ENCODE measurements at regions not wholly inside any gene's neighbourhood (a gene's known extent, or its start where the extent isn't known, plus 50 kb on each side); places are given as distances from the start of the nearest gene placed in this dataset.
"Not testable (repeated sequence)": the region's sequence is repeated elsewhere in the genome, so short reads cannot be mapped to it uniquely, and the experiment has no call there.

GRCh38 chr3:15932348-15933300 lies 134.8 kb upstream of the ANKRD28 start:
- H3K4me3 ChIP-seq (ENCODE audit: low read depth, low read length) = no peak overlapping the region
- no peaks in the 10 kb centered on the region for H3K36me3 ChIP-seq (ENCODE audit: control insufficient read depth, insufficient read depth, low read length)
- peaks cover 4% of the 10 kb centered on the region; the same call in 1 of the 2 replicates for H3K4me1 ChIP-seq (ENCODE audit: control insufficient read depth, insufficient read depth, low read length)
- H3K27ac ChIP-seq (ENCODE audit: low read depth, low read length) = no peak overlapping the region
- no peak overlapping the region for H3K9ac ChIP-seq (ENCODE audit: low read depth, low read length)
- no peaks in the 10 kb centered on the region for H3K9me3 ChIP-seq (ENCODE audit: control insufficient read depth, insufficient read depth, low read length)
- H3K27me3 ChIP-seq (ENCODE audit: control insufficient read depth, insufficient read depth, low read length) = no peaks in the 10 kb centered on the region

DNA sequence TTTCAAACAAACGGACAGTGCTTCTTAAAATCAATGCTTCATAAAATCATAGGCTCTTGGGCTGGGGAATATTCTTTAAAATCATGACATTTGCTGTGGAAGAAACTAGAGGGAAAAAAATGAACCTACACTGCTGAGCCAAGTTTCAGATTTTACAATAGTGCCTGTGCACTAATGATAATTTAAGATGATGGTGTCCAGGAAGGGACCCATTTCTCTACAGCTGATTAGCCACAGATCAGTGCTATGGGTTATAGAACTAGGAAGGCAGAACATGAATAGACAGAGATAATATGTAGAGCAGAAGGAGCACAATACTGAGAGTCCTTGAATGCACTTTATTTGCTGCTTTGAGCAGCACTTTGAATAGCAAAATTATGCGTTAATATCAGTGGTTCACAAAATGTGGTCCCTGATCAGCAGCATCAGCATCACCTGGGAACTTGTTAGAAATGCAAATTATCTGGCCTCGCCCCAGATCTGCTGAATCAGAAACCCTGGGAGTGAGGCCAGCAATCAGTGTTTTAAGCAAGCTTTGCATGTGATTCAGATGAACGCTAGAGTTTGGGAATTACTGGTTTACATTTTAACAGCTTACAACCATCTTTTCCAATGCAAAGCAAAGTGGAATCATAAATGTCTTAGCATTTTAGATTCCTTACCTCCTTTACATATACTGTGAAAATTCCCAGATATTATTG lies 135.8 kb upstream of the ANKRD28 start:
- H3K9ac ChIP-seq (ENCODE audit: low read depth, low read length) = no peak overlapping the region
- H3K27ac ChIP-seq (ENCODE audit: low read depth, low read length) = no peak overlapping the region
- H3K4me3 ChIP-seq (ENCODE audit: low read depth, low read length) = no peak overlapping the region
- no peaks in the 10 kb centered on the region for H3K9me3 ChIP-seq (ENCODE audit: control insufficient read depth, insufficient read depth, low read length)
- H3K36me3 ChIP-seq (ENCODE audit: control insufficient read depth, insufficient read depth, low read length) = no peaks in the 10 kb centered on the region
- H3K4me1 ChIP-seq (ENCODE audit: control insufficient read depth, insufficient read depth, low read length) = peaks cover 4% of the 10 kb centered on the region; the same call in 1 of the 2 replicates
- H3K27me3 ChIP-seq (ENCODE audit: control insufficient read depth, insufficient read depth, low read length) = no peaks in the 10 kb centered on the region

DNA sequence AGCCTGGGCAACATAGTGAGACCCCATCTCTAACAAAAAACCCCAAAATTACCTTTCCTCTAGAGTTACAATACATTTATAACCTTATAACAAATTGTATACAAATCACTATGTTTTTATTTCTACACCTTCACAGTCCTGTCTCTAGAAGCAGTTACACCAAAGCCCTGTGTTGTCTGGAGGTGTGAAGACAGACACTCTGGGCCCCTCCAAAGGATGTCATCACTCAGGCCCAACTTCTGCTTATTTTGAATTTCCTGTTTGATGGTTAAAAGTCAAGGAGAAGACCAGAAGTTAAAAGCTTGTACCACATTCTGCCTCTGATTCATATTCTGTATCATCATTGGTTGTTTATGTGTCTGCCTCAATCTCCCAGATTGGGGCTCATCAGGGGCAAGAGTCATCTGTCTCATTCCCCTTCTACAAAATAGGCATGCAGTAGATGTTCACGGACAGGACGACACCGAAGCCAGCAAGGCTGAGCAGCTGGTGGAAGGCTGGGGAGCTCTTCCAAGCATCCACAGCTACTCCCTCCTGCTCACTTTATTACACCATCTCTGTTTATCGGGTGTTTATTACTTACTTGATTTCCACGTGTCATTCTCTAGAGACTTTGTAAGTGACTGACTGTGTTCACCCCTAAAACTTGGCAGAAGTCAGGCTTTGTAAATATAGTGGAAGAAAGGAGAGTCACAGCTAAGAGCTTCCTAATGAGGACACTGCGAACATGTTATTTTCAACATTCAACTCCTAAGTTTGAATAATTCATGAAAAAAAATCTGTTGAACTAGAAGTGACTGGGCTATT lies 136.8 kb upstream of the ANKRD28 start:
- H3K9ac ChIP-seq (ENCODE audit: low read depth, low read length) = no peak overlapping the region
- H3K4me1 ChIP-seq (ENCODE audit: control insufficient read depth, insufficient read depth, low read length) = peaks cover 4% of the 10 kb centered on the region; the same call in 1 of the 2 replicates
- no peak overlapping the region for H3K27ac ChIP-seq (ENCODE audit: low read depth, low read length)
- no peak overlapping the region for H3K4me3 ChIP-seq (ENCODE audit: low read depth, low read length)
- H3K9me3 ChIP-seq (ENCODE audit: control insufficient read depth, insufficient read depth, low read length) = no peaks in the 10 kb centered on the region
- no peaks in the 10 kb centered on the region for H3K27me3 ChIP-seq (ENCODE audit: control insufficient read depth, insufficient read depth, low read length)
- no peaks in the 10 kb centered on the region for H3K36me3 ChIP-seq (ENCODE audit: control insufficient read depth, insufficient read depth, low read length)

DNA sequence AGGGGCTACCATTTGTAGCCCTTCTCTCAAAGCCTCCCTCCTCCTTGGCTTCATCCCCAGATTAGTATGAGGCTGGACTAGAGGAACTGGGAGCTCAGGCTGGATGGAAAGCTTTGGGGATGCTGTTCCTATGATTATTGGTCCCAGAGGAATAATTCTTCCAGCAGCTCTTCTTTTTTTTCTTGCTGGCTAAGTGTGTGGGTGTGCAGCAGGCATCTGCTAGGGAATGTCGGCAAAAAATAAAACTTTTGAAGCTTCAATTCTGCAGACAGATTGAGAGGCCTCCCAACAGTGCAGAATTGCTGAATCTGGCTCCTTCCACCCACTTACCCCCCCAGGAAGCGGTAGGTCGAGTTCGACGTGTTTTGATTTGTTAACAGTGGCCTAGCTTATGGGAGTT lies 138.5 kb upstream of the ANKRD28 start:
- Histone ChIP-seq H3K9me3 (ENCODE audit: control insufficient read depth, insufficient read depth, low read length) (no peaks in the 10 kb centered on the region), H3K4me3 (ENCODE audit: low read depth, low read length) (no peak overlapping the region), H3K9ac (ENCODE audit: low read depth, low read length) (no peak overlapping the region), H3K36me3 (ENCODE audit: control insufficient read depth, insufficient read depth, low read length) (no peaks in the 10 kb centered on the region), H3K4me1 (ENCODE audit: control insufficient read depth, insufficient read depth, low read length) (no peaks in the 10 kb centered on the region), H3K27ac (ENCODE audit: low read depth, low read length) (no peak overlapping the region), H3K27me3 (ENCODE audit: control insufficient read depth, insufficient read depth, low read length) (no peaks in the 10 kb centered on the region)

DNA sequence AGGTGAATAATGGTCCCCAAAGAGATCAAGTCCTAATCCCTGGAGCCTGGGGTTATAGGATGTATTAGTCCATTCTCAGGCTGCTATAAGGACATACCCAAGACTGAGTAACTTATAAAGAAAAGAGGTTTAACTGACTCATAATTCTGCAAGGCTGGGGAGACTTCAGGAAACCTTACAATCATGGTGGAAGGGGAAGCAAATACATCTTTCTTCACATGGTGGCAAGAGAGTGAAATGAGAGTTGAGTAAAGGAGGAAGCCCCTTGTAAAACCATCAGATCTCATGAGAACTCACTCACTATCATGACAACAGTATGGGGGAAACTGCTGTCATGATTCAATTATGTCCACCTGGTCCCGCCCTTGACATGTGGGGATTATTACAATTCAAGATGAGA lies 142.9 kb upstream of the ANKRD28 start:
- H3K27ac ChIP-seq (ENCODE audit: low read depth, low read length) = no peak overlapping the region
- H3K4me3 ChIP-seq (ENCODE audit: low read depth, low read length) = no peak overlapping the region
- no peaks in the 10 kb centered on the region for H3K27me3 ChIP-seq (ENCODE audit: control insufficient read depth, insufficient read depth, low read length)
- H3K36me3 ChIP-seq (ENCODE audit: control insufficient read depth, insufficient read depth, low read length) = no peaks in the 10 kb centered on the region
- H3K9me3 ChIP-seq (ENCODE audit: control insufficient read depth, insufficient read depth, low read length) = no peaks in the 10 kb centered on the region
- no peaks in the 10 kb centered on the region for H3K4me1 ChIP-seq (ENCODE audit: control insufficient read depth, insufficient read depth, low read length)
- no peak overlapping the region for H3K9ac ChIP-seq (ENCODE audit: low read depth, low read length)

GRCh38 chr3:15941457-15941856 lies 143.7 kb upstream of the ANKRD28 start:
- not testable (repeated sequence) for H3K27ac ChIP-seq (ENCODE audit: low read depth, low read length); H3K4me3 ChIP-seq (ENCODE audit: low read depth, low read length); H3K27me3 ChIP-seq (ENCODE audit: control insufficient read depth, insufficient read depth, low read length); H3K36me3 ChIP-seq (ENCODE audit: control insufficient read depth, insufficient read depth, low read length); H3K9me3 ChIP-seq (ENCODE audit: control insufficient read depth, insufficient read depth, low read length); H3K9ac ChIP-seq (ENCODE audit: low read depth, low read length); H3K4me1 ChIP-seq (ENCODE audit: control insufficient read depth, insufficient read depth, low read length)

GRCh38 chr3:15941958-15942357 lies 144.2 kb upstream of the ANKRD28 start:
- H3K27ac ChIP-seq (ENCODE audit: low read depth, low read length) = no peak overlapping the region
- no peaks in the 10 kb centered on the region for H3K4me1 ChIP-seq (ENCODE audit: control insufficient read depth, insufficient read depth, low read length)
- no peaks in the 10 kb centered on the region for H3K36me3 ChIP-seq (ENCODE audit: control insufficient read depth, insufficient read depth, low read length)
- H3K9ac ChIP-seq (ENCODE audit: low read depth, low read length) = no peak overlapping the region
- no peak overlapping the region for H3K4me3 ChIP-seq (ENCODE audit: low read depth, low read length)
- no peaks in the 10 kb centered on the region for H3K9me3 ChIP-seq (ENCODE audit: control insufficient read depth, insufficient read depth, low read length)
- no peaks in the 10 kb centered on the region for H3K27me3 ChIP-seq (ENCODE audit: control insufficient read depth, insufficient read depth, low read length)

- Histone ChIP-seq H3K9ac (ENCODE audit: low read depth, low read length) (no peak overlapping the region), H3K36me3 (ENCODE audit: control insufficient read depth, insufficient read depth, low read length) (no peaks in the 10 kb centered on the region), H3K27me3 (ENCODE audit: control insufficient read depth, insufficient read depth, low read length) (no peaks in the 10 kb centered on the region), H3K9me3 (ENCODE audit: control insufficient read depth, insufficient read depth, low read length) (no peaks in the 10 kb centered on the region), H3K4me3 (ENCODE audit: low read depth, low read length) (no peak overlapping the region), H3K27ac (ENCODE audit: low read depth, low read length) (no peak overlapping the region), H3K4me1 (ENCODE audit: control insufficient read depth, insufficient read depth, low read length) (no peaks in the 10 kb centered on the region)
Measured at GRCh38 chr3:15942462-15942861, 144.7 kb upstream of the ANKRD28 start.

- no peaks in the 10 kb centered on the region for H3K27me3 ChIP-seq (ENCODE audit: control insufficient read depth, insufficient read depth, low read length)
- no peaks in the 10 kb centered on the region for H3K9me3 ChIP-seq (ENCODE audit: control insufficient read depth, insufficient read depth, low read length)
- H3K27ac ChIP-seq (ENCODE audit: low read depth, low read length) = no peak overlapping the region
- H3K4me1 ChIP-seq (ENCODE audit: control insufficient read depth, insufficient read depth, low read length) = no peaks in the 10 kb centered on the region
- no peak overlapping the region for H3K9ac ChIP-seq (ENCODE audit: low read depth, low read length)
- H3K36me3 ChIP-seq (ENCODE audit: control insufficient read depth, insufficient read depth, low read length) = no peaks in the 10 kb centered on the region
- no peak overlapping the region for H3K4me3 ChIP-seq (ENCODE audit: low read depth, low read length)
Measured at GRCh38 chr3:15942936-15943335, 145.2 kb upstream of the ANKRD28 start.

- H3K27ac ChIP-seq (ENCODE audit: low read depth, low read length) = no peak overlapping the region
- no peaks in the 10 kb centered on the region for H3K4me1 ChIP-seq (ENCODE audit: control insufficient read depth, insufficient read depth, low read length)
- no peak overlapping the region for H3K9ac ChIP-seq (ENCODE audit: low read depth, low read length)
- no peaks in the 10 kb centered on the region for H3K9me3 ChIP-seq (ENCODE audit: control insufficient read depth, insufficient read depth, low read length)
- no peak overlapping the region for H3K4me3 ChIP-seq (ENCODE audit: low read depth, low read length)
- H3K36me3 ChIP-seq (ENCODE audit: control insufficient read depth, insufficient read depth, low read length) = no peaks in the 10 kb centered on the region
- no peaks in the 10 kb centered on the region for H3K27me3 ChIP-seq (ENCODE audit: control insufficient read depth, insufficient read depth, low read length)
Measured at GRCh38 chr3:15948388-15948787, 150.6 kb upstream of the ANKRD28 start.

All from HUES48 (cell line).